Body of pancreas (tissue), 4 donors: ENCODE measurements at regions not wholly inside any gene's neighbourhood (a gene's known extent, or its start where the extent isn't known, plus 50 kb on each side); places are given as distances from the start of the nearest gene placed in this dataset.

ENCODE experiments used
- POLR2A ChIP-seq, 3 donors: fragments of 450-650 bp; IDR thresholded peaks; one replicate each; pipeline ENCODE4 v1.6.1; 2016; ENCODE audit warnings: antibody characterized with exemption in 3 of 3, mild to moderate bottlenecking in 2 of 3
- TF ChIP-seq, protein P1 (sequence below), 7 experiments: fragments of 450-650 bp in 4 of 7; fragments of 200-600 bp in 3 of 7; sonication (generic) in 3 of 7; IDR thresholded peaks; one replicate each; pipeline ENCODE4 v1.5.1; 2016 to 2019; ENCODE audit warnings: antibody characterized with exemption in 7 of 7

DNA sequence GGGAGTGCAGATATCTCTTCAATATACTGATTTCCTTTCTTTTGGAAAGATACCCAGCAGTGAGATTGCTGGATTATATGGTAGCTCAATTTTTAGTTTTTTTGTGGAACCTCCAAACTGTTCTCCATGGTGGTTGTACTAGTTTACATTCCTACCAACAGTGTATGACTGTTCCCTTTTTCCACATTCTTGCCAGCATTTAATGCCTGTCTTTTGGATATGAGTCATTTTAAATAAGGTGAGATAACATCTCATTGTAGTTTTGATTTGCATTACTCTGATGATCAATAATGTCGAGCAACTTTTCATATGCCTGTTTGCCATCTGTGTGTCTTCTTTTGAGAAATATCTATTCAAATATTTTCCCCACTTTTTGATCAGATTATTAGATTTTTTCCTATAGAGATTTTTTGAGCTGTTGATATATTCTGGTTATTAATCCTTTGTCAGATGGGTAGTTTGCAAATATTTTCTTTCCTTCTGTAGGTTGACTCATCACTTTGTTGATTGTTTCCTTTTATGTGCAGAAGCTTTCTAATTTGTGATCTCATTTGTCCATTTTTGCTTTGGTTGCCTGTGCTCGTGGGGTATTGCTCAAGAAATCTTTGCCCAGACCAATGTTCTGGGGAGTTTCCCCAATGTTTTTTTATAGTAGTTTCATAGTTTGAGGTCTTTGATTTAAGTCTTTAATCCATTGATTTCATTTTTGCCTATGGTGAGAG is 552.7 kb downstream of the ZNF674 start:
- TF ChIP-seq, protein P1, sequence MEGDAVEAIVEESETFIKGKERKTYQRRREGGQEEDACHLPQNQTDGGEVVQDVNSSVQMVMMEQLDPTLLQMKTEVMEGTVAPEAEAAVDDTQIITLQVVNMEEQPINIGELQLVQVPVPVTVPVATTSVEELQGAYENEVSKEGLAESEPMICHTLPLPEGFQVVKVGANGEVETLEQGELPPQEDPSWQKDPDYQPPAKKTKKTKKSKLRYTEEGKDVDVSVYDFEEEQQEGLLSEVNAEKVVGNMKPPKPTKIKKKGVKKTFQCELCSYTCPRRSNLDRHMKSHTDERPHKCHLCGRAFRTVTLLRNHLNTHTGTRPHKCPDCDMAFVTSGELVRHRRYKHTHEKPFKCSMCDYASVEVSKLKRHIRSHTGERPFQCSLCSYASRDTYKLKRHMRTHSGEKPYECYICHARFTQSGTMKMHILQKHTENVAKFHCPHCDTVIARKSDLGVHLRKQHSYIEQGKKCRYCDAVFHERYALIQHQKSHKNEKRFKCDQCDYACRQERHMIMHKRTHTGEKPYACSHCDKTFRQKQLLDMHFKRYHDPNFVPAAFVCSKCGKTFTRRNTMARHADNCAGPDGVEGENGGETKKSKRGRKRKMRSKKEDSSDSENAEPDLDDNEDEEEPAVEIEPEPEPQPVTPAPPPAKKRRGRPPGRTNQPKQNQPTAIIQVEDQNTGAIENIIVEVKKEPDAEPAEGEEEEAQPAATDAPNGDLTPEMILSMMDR (IDR thresholded peaks at IDR 0.05): no peak
- TF ChIP-seq POLR2A (IDR thresholded peaks at IDR 0.05): no peak
